Cardiac fibroblast (primary cell): ENCODE measurements at regions not wholly inside any gene's neighbourhood (a gene's known extent, or its start where the extent isn't known, plus 50 kb on each side); places are given as distances from the start of the nearest gene placed in this dataset.

Source experiments
- DNase-seq, 2 donors: peaks; one replicate each; pipeline versions ENCODE4 v3.0.0 to v3.0.0-alpha.2; 2010; ENCODE audit warnings: low read depth in 2 of 2
- H3K4me3 ChIP-seq, 2 donors: replicated peaks in 1 of 2; 1 replicate in 1 of 2; 2 replicates in 1 of 2; pipeline ENCODE4 v1.5.1; 2011; ENCODE audit warnings: low read depth in 2 of 2, low read length in 2 of 2, mild to moderate bottlenecking in 2 of 2, moderate library complexity in 1 of 2
- CTCF ChIP-seq: IDR thresholded peaks from one replicate; pipeline ENCODE4 v1.5.1; 2011; ENCODE audit warnings: low read depth, mild to moderate bottlenecking, low read length, inconsistent platforms

- no peak for TF ChIP-seq CTCF
- H3K4me3 ChIP-seq: no peak overlapping the region
These were observed 132.7 kb downstream of the SPTSSA start for GRCh38 chr14:34329301-34329700.

DNA sequence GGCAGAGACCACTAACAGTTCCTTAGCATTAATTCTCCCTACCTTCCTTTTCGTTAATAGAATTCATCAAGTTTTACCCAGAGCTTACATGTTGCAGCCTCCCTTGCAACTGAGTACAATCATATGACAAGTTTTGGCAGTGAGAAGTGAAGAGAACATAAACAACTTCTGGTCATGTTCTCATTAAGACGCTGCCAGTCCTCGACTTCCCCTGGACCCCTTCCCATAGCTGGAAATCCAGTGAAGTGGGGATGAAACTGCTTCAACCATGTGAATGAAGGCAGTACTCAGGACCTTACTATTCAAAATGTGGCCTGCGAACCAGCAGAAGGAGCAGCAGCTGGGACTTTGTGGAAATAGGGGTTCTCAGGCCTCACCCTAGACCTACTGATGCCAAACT, 133.9 kb downstream of the SPTSSA start:
- peak in 1 of 2 donors; percentile 26 for DNase-seq
- TF ChIP-seq CTCF: no peak
- H3K4me3 ChIP-seq: no peak overlapping the region

More at GRCh38 chr14:34329301-34329700, 132.7 kb downstream of the SPTSSA start:
- peak in 1 of 2 donors; percentile 38 for DNase-seq

- TF ChIP-seq CTCF: no peak
- peak in 1 of 2 donors; percentile 40 for DNase-seq
- H3K4me3 ChIP-seq: no peak overlapping the region
These were observed 136.5 kb downstream of the SPTSSA start for GRCh38 chr14:34325493-34325892.

GRCh38 chr14:34324363-34324795, 137.7 kb downstream of the SPTSSA start:
- no peak overlapping the region for H3K4me3 ChIP-seq
- peak; percentile 55 to 59 for DNase-seq
- TF ChIP-seq CTCF: peak; percentile 61

DNA sequence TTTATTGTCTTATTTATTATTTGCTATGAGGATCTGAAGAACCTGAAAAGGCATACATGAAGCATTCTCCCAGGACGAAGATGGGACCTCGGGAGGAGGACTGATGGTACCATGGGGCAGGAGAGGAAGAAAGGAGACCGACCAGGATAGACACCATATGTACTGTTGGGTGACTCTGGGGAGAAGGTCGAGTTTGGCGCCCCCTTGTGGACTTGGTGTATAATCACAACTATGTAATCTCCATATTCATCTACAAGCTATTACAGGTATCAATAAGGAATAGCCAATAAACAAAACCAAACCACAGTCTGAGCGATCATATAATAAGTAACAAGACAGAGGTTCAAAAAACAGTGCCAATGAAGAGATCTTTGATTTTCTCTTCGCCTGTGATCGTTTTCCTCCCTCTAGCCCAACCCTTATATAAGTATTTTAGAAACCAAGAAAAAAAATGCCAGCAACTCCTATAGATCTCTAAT, 139.1 kb downstream of the SPTSSA start:
- no peak overlapping the region for H3K4me3 ChIP-seq
- DNase-seq: peak; percentile 61 to 72
- TF ChIP-seq CTCF: peak; percentile 65

DNA sequence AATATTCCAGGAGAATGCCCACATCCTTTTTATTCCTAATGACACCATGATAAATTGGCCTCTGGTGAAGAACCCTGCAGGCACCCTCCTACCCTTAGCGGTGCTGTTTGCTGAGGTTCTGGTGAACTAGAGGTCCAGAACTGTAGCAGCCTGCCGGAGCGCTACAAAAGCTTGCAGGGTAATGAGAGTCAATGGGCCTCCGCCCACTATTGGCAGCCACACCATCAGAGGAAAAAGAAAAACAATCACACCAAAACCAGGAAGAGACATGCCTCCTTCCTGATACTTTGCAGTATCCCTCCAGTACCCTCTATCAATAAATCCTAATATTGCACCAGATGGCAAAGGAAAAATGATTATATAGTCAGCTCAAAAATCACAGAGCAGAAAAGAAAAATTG, 142.9 kb downstream of the SPTSSA start:
- no peak overlapping the region for H3K4me3 ChIP-seq
- no peak for TF ChIP-seq CTCF
- DNase-seq: no peak

GRCh38 chr14:34318014-34318413, 144.0 kb downstream of the SPTSSA start:
- no peak for DNase-seq
- no peak for TF ChIP-seq CTCF
- no peak overlapping the region for H3K4me3 ChIP-seq
